Activated T-helper 1 cell treated with anti-CD3 and anti-CD28 coated beads, Interleukin-2, amount 50 U/mL, for 16 hours (primary cell): ENCODE measurements at regions not wholly inside any gene's neighbourhood (a gene's known extent, or its start where the extent isn't known, plus 50 kb on each side); places are given as distances from the start of the nearest gene placed in this dataset.

ENCODE experiments used
- DNase-seq, 2 donors: peaks; one replicate each; pipeline ENCODE4 v3.0.0-alpha.2; 2020; ENCODE audit warnings: low read depth in 1 of 2, low spot score in 1 of 2

GRCh38 chr17:77872714-77873499 is 85.6 kb upstream of the TNRC6C start:
- DNase-seq, result no peak

- no peak for DNase-seq
Observed at GRCh38 chr17:77873500-77874302, 84.8 kb upstream of the TNRC6C start.

- no peak for DNase-seq
Observed at GRCh38 chr17:77874303-77875050, 84.0 kb upstream of the TNRC6C start.

GRCh38 chr17:77875051-77875780 is 83.3 kb upstream of the TNRC6C start:
- DNase-seq, result no peak

GRCh38 chr17:77875881-77876509 is 82.5 kb upstream of the TNRC6C start:
- no peak for DNase-seq

GRCh38 chr17:77877036-77877435 is 81.5 kb upstream of the TNRC6C start:
- no peak for DNase-seq

- no peak for DNase-seq
Observed at GRCh38 chr17:77877646-77878355, 80.7 kb upstream of the TNRC6C start.

GRCh38 chr17:77879226-77879895 is 79.1 kb upstream of the TNRC6C start:
- no peak for DNase-seq

- no peak for DNase-seq
Observed at GRCh38 chr17:77879896-77880280, 78.6 kb upstream of the TNRC6C start.

DNA sequence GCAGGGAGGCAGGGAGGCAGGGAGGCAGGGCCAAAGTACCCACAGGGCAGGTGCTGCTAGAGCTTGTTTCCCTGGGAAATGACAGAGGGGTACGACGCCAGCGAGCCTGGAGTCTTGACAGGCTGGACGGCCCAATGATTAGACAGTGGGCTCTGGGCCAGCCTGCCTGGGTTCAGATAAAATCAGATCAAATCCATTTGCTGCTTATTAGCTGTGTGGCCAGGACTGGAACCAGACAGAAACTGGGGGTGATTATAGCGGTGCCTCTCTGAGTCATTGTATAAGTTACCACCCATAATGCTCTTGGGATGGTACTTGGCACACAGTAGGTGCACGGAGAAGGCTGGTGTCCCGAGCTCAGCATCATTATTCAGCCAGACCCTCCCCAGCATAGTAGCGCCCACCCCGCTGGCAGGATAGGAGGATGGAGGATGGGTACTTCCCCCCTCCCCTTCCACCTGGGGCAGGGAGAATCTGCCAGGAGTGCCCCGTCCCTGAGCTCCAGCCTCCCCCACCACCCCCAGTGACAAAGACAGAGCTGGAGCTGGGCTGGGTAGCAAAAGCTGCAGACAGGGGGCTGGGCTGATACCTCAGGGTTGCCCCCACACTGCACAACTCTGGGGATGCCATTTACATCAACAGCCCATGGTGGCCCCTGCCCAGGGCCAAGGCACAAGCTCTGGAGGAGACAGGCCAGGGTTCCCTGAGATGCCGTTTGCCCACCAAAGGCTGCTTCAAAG is 77.6 kb upstream of the TNRC6C start:
- no peak for DNase-seq

GRCh38 chr17:77881545-77881944 is 77.0 kb upstream of the TNRC6C start:
- DNase-seq, result peak; percentile 47 to 51

DNA sequence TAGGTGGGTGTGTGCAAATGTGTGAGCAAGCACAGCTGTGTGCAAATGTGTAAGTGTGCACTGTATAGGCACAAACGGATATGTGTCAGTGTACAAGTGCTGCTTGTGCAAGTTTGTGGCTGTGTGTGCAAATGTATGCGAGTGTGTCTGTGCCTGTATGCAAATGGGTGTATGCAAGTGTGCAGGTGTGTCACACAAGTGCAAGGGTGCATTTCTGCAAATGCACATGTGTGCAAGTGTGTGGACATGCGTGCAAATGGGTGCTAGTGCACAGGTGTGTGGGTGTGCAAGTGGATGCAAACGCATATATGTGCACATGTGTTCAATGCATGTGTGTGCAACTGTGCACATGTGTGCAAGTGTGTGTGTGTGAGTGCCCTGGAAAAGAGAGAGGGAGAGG is 76.5 kb upstream of the TNRC6C start:
- DNase-seq, result no peak

DNA sequence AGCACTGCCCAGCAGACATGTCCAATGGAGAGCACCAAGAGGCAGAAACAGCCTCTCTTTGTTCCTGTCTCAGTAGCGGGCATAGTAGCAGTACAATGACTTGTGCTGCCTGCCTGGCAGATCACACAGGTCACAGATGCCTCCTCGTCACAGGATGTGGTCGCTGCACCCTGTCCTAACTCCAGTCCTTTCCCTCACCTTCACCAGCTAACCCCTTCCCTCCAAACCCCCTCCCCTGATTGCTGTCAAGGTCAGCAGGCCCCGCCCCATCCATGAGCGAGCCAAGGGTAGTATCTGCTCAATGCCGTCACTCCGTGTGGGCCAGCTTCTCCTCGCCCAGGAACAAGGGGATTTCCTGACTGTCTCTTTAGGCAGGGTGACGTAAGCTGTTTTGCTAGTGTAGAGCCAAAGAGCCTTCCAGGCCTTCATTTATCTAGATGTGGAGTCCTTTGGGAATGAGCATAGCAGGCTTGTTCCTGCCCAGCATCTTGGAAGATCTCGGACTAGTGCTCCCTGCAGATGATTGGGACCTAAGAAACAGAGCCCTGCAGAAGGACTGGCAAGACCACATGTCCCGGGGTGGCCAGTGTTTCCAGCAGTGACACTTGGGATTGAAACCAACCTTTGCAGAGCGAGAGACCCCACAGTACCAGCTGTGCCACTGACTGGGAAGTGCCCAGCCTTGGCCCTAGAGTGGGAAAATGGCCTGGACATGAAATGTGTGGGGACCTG is 75.9 kb upstream of the TNRC6C start:
- DNase-seq, result peak; percentile 55 to 68

DNA sequence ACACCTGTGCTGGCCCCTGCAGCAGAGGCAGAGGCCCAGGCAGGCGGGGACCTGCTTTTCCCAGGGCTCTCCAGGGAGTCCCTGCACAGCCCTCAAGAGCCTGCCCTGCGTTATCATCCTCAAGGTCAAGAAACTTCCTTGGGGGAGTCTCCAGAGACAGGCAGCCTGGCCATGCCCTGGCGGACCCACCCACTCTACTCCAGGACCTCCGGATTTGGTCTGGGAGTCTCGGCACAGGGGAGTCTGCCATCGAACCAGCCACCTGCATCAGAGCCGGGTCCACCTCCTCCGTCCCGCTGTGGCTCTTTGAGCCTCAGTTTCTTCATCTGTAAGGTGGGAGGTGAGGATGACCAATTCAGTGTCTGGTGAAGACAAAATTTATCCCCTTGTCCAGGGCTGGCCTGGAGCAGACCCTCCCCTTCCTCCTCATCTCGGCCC is 75.3 kb upstream of the TNRC6C start:
- no peak for DNase-seq

DNA sequence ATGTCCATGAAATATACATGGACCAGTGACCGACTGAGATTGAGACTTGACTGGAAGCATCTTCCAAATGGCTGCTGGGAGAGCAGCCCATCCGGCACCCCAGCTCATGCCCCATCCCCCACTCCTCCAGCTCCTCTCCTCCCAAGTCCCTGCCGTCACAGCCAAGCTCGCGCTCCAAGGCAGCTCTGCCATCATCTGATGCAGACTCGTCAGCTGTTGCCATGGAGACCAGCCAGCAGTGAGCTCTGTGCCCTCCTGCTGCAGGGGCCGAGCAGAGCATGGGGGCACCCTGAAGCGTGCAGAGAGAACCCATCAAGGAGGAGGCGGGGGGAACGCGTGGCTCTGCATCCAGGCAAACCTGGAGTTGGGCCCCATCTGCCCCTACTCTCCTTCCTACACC is 74.5 kb upstream of the TNRC6C start:
- DNase-seq, result no peak

DNA sequence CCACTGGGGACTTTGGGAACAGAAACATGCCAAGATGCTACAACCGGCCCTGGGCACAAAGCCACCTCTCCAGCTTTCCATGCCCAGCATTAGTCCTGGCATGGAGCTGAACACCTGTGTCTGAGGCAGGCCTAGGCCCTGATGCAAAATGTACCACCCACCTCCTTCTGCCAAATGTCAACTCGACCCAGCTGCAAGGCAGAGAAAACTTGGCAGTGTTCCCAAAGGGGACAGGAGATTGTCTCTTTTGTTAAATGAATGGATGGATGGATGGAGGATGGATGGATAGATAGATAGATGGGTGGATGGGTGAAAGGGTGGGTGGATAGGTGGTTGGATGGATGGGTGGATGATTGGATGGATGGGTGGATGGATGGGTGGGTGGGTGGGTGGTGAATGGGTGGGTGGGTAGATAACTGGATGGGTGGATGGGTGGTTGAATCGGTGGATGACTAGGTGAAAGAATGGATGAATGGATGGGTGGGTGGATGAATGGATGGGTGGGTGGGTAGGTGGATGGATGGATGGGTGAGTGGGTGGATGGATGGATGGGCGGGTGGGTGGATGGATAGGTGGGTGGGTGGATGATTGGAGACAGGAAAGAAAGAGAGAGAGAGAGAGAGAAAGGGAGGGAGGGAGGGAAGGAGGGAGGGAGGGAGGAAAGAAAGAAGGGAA is 73.4 kb upstream of the TNRC6C start:
- DNase-seq, result no peak

DNA sequence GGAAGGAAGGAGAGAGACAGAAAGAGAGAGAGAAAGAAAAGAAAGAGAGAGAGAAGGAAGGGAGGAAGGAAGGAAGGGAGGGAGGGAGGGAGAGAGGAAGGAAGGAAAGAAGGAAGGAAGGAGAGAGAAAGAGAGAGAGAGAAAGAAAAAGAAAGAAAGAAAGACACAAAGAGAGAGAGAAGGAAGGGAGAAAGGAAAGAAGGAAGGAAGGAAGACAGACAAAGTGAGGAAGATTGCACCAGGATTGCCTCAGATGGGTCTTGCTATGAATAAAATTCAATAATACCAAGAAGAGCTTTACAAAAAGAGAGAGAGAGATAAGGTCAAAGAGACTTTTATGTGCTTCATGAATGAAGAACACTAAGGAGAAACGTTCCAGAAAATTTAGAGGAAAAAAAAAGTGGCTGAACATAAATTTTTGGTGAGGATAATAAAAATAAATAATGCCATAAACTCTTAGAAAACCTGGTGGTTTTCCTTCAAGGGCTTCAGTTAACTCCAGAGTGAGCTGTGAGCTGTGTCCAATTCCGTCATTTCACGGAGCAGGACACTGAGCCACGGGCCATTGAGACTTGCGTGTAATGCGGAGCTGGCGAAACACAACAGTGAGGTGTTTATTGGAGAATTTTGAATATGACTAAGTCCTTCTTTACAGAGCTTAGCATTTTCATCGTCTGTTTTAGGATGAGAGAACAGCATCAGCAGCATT is 72.7 kb upstream of the TNRC6C start:
- DNase-seq, result no peak
